ENCODE measurements at regions not wholly inside any gene's neighbourhood (a gene's known extent, or its start where the extent isn't known, plus 50 kb on each side); places are given as distances from the start of the nearest gene placed in this dataset.

GRCh38 chr1:80656014-80656636 lies 1144.6 kb upstream of the ADGRL2 start:
- ChIA-PET CTCF (no interaction called here), POLR2A (no interaction called here)
- H3K27ac Mint-ChIP-seq: no peak overlapping the region
- peaks cover 7% of the 10 kb centered on the region for H3K9me3 Mint-ChIP-seq
- no peak for TF ChIP-seq CTCF (IDR thresholded peaks at IDR 0.05)
- H3K27me3 Mint-ChIP-seq: no peaks in the 10 kb centered on the region
- H3K36me3 Mint-ChIP-seq (ENCODE audit: low read depth): no peaks in the 10 kb centered on the region
- DNase-seq (no peak), ATAC-seq (ENCODE audit: low read depth) (peak; percentile 45)
- H3K4me3 Mint-ChIP-seq: peak overlapping the region; percentile 24
- intact Hi-C loops (cut with micrococcal nuclease): no loop called here
- H3K4me1 Mint-ChIP-seq: peaks cover 5% of the 10 kb centered on the region

- Mint-ChIP-seq H3K9me3 (peaks cover 8% of the 10 kb centered on the region), H3K4me1 (peaks cover 15% of the 10 kb centered on the region), H3K27ac (no peak overlapping the region), H3K36me3 (ENCODE audit: low read depth) (peaks cover 2% of the 10 kb centered on the region), H3K27me3 (no peaks in the 10 kb centered on the region), H3K4me3 (no peak overlapping the region)
- CTCF ChIA-PET: no interaction called here
- DNase-seq: no peak
- POLR2A ChIA-PET: no interaction called here
- no peak for ATAC-seq (ENCODE audit: low read depth)
- intact Hi-C loops (cut with micrococcal nuclease): no loop called here
- TF ChIP-seq CTCF (IDR thresholded peaks at IDR 0.05): no peak
Measured at GRCh38 chr1:80646053-80646452, 1154.7 kb upstream of the ADGRL2 start.

DNA sequence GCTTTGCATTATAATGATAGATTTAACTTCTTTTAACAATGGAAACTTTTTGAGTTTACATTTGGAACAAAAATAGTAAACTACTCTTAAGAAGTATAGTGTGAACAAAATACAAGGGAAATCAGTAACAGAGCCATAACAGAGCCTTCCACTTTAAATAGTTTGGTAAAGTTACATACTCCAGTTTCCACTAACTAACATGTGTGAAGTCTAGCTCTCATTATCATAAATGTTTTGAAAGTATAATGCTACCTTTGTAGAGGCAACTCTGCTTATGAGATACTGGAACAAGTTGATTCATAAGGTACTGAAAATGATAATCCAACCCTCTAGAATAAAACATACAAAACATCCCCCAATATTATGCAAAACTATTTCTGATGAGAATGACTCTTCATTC lies 1155.1 kb upstream of the ADGRL2 start:
- Mint-ChIP-seq H3K27me3 (no peaks in the 10 kb centered on the region), H3K27ac (no peak overlapping the region), H3K36me3 (ENCODE audit: low read depth) (peaks cover 2% of the 10 kb centered on the region), H3K9me3 (peaks cover 8% of the 10 kb centered on the region), H3K4me3 (no peak overlapping the region), H3K4me1 (peaks cover 17% of the 10 kb centered on the region)
- ATAC-seq (ENCODE audit: low read depth) (peak; percentile 10), DNase-seq (no peak)
- intact Hi-C loops (cut with micrococcal nuclease): no loop called here
- TF ChIP-seq CTCF (IDR thresholded peaks at IDR 0.05): no peak
- POLR2A ChIA-PET: no interaction called here
- CTCF ChIA-PET: no interaction called here

GRCh38 chr1:80640978-80641377 lies 1159.8 kb upstream of the ADGRL2 start:
- intact Hi-C loops (cut with micrococcal nuclease): no loop called here
- TF ChIP-seq CTCF (IDR thresholded peaks at IDR 0.05): no peak
- no peaks in the 10 kb centered on the region for H3K36me3 Mint-ChIP-seq (ENCODE audit: low read depth)
- H3K27me3 Mint-ChIP-seq: no peaks in the 10 kb centered on the region
- ChIA-PET POLR2A (no interaction called here), CTCF (no interaction called here)
- peak overlapping the region; percentile 70 for H3K4me3 Mint-ChIP-seq
- DNase-seq (no peak), ATAC-seq (ENCODE audit: low read depth) (no peak)
- peaks cover 4% of the 10 kb centered on the region for H3K9me3 Mint-ChIP-seq
- H3K4me1 Mint-ChIP-seq: peaks cover 29% of the 10 kb centered on the region
- H3K27ac Mint-ChIP-seq: peak overlapping the region; percentile 37

DNA sequence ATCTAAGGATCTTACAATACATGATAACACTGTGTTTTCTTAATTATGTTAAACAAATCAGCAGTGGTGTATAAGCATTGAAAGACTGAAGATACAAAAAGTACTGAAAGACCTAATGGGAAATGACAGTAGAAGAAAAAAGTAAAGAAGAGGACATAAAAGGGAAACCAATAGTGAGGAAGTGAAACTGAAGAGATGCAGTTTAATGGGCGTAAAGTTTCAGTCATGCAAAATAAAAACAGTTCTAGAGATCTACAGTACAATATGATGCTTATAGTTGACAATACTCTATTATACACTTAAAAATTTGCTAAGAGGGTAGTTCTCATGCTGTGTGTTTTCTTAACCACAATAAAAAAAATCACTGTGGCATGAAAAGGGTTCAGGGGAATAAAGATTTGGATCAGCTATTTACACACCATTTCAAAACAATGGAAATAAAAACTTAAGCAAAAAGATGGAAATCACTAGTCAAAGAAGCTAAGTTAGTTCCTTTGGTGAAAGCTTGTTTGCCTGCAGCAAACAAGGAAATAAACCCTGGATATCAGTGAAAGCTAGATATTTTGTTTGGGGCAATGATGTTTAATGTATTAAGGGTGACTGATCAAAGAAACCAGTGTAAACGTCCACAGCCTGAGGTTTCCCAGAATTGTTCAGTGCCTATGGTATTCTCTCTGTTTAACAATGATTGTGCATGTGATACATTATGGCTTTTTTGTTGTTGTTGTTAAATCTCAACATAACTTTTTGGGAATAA lies 1160.8 kb upstream of the ADGRL2 start:
- Mint-ChIP-seq H3K27ac (peak overlapping the region; percentile 63), H3K36me3 (ENCODE audit: low read depth) (no peaks in the 10 kb centered on the region), H3K4me3 (peak overlapping the region; percentile 1), H3K27me3 (no peaks in the 10 kb centered on the region), H3K4me1 (peaks cover 25% of the 10 kb centered on the region), H3K9me3 (peaks cover 8% of the 10 kb centered on the region)
- TF ChIP-seq CTCF (IDR thresholded peaks at IDR 0.05): no peak
- intact Hi-C loops (cut with micrococcal nuclease): no loop called here
- CTCF ChIA-PET: no interaction called here
- ATAC-seq (ENCODE audit: low read depth) (peak; percentile 85), DNase-seq (no peak)
- POLR2A ChIA-PET: no interaction called here
